ENCODE measurements at regions not wholly inside any gene's neighbourhood (a gene's known extent, or its start where the extent isn't known, plus 50 kb on each side); places are given as distances from the start of the nearest gene placed in this dataset.

GRCh38 chr13:22387899-22388298, 717.0 kb downstream of the FGF9 start:
- TF ChIP-seq TAF1 (IDR thresholded peaks at IDR 0.05; ENCODE audit: borderline replicate concordance, insufficient read depth, low read length) (no peak), FOXP2 (optimal IDR thresholded peaks at IDR 0.05; ENCODE audit: borderline replicate concordance, extremely low read depth, extremely low read length, insufficient read depth) (no peak), POLR2AphosphoS5 (IDR thresholded peaks at IDR 0.05; ENCODE audit: low read depth, low read length) (no peak), REST (IDR thresholded peaks at IDR 0.05; ENCODE audit: insufficient read depth in 1 of 2, low read depth in 2 of 2, low read length in 2 of 2) (no peak), SIN3A (IDR thresholded peaks at IDR 0.05; ENCODE audit: borderline replicate concordance, insufficient read depth, low read length) (no peak)

DNA sequence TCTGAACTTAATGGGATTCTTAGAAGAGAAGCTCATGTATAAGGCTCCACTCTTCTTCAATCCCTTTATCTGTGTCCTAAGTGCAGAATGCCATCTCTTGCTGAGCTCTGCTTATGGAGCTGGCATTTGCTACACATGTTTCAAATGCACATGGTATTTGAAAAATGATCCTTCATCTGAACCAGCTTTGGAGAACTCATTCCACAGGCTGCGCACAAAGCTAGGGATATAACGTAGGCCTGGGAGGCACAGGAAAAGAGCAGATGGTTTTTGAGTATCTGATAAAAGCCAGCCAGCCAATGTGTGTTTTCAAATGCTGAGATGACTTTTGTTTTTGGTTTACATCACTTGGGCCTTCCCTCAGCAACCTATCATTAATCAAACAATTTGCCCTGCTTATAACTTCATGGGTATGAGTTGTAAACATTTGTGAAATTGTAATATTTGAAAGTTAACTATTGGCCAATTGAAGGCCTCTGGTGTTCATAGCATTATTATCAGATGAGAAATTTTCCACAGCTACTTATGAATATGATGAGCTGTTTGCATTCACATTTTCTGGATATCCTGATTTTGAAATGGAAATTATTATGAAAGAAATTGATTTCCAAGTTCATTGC, 729.0 kb downstream of the FGF9 start:
- TF ChIP-seq SIN3A (IDR thresholded peaks at IDR 0.05; ENCODE audit: borderline replicate concordance, insufficient read depth, low read length) (no peak), REST (IDR thresholded peaks at IDR 0.05; ENCODE audit: insufficient read depth in 1 of 2, low read depth in 2 of 2, low read length in 2 of 2) (no peak), FOXP2 (optimal IDR thresholded peaks at IDR 0.05; ENCODE audit: borderline replicate concordance, extremely low read depth, extremely low read length, insufficient read depth) (no peak), POLR2AphosphoS5 (IDR thresholded peaks at IDR 0.05; ENCODE audit: low read depth, low read length) (no peak), TAF1 (IDR thresholded peaks at IDR 0.05; ENCODE audit: borderline replicate concordance, insufficient read depth, low read length) (no peak)

- TF ChIP-seq TAF1 (IDR thresholded peaks at IDR 0.05; ENCODE audit: borderline replicate concordance, insufficient read depth, low read length) (no peak), POLR2AphosphoS5 (IDR thresholded peaks at IDR 0.05; ENCODE audit: low read depth, low read length) (no peak)
These were observed 731.8 kb downstream of the FGF9 start for GRCh38 chr13:22402682-22403081.

DNA sequence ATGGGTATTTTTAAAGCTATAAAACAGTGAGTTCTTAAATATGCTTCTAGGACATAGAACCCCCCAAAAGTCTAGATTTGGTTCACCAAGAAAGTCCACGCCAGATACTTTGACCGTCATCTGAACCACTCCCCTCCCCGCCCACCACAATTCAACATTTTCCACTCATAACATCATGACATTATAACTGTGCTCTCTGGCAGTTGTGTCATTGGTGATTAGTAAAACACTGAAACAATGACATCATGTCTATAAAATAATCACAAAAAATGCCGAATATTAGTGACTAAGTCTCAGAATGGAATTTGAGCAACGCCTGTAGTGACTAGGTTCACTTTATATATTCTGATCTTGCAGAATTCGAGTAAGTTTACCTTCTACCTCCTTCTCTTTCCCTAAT, 732.3 kb downstream of the FGF9 start:
- TF ChIP-seq FOXP2 (optimal IDR thresholded peaks at IDR 0.05; ENCODE audit: borderline replicate concordance, extremely low read depth, extremely low read length, insufficient read depth), result no peak
- no peak for TF ChIP-seq SIN3A (IDR thresholded peaks at IDR 0.05; ENCODE audit: borderline replicate concordance, insufficient read depth, low read length)
- no peak for TF ChIP-seq TAF1 (IDR thresholded peaks at IDR 0.05; ENCODE audit: borderline replicate concordance, insufficient read depth, low read length)
- no peak for TF ChIP-seq POLR2AphosphoS5 (IDR thresholded peaks at IDR 0.05; ENCODE audit: low read depth, low read length)
- no peak for TF ChIP-seq REST (IDR thresholded peaks at IDR 0.05; ENCODE audit: insufficient read depth in 1 of 2, low read depth in 2 of 2, low read length in 2 of 2)

GRCh38 chr13:22405891-22406290, 735.0 kb downstream of the FGF9 start:
- no peak for TF ChIP-seq TAF1 (IDR thresholded peaks at IDR 0.05; ENCODE audit: borderline replicate concordance, insufficient read depth, low read length)
- TF ChIP-seq FOXP2 (optimal IDR thresholded peaks at IDR 0.05; ENCODE audit: borderline replicate concordance, extremely low read depth, extremely low read length, insufficient read depth), result no peak
- TF ChIP-seq REST (IDR thresholded peaks at IDR 0.05; ENCODE audit: insufficient read depth in 1 of 2, low read depth in 2 of 2, low read length in 2 of 2), result no peak
- TF ChIP-seq SIN3A (IDR thresholded peaks at IDR 0.05; ENCODE audit: borderline replicate concordance, insufficient read depth, low read length), result no peak
- TF ChIP-seq POLR2AphosphoS5 (IDR thresholded peaks at IDR 0.05; ENCODE audit: low read depth, low read length), result no peak
